OCI-LY3 (cell line): ENCODE measurements at regions not wholly inside any gene's neighbourhood (a gene's known extent, or its start where the extent isn't known, plus 50 kb on each side); places are given as distances from the start of the nearest gene placed in this dataset.
"Not testable (repeated sequence)": the region's sequence is repeated elsewhere in the genome, so short reads cannot be mapped to it uniquely, and the experiment has no call there.

Experiments used
- H2AFZ ChIP-seq: fragments of 200-600, 300-600 bp; shearing (Covaris generic); 2 replicates; pipeline ENCODE4 v1.6.0; 2014; ENCODE audit warnings: antibody characterized with exemption, low read depth, low read length
- H3K27ac ChIP-seq: fragments of 200-600, 300-600 bp; sonication (generic); 2 replicates; pipeline ENCODE4 v1.5.1; 2014; ENCODE audit warnings: mild to moderate bottlenecking, low read length, moderate library complexity, mixed read lengths
- H3K27me3 ChIP-seq: fragments of 200-600, 300-600 bp; sonication (generic); 2 replicates; pipeline ENCODE4 v1.6.1; 2014; ENCODE audit warnings: low read depth, low read length, mixed read lengths
- H3K36me3 ChIP-seq: fragments of 200-600, 300-600 bp; sonication (generic); replicated peaks from 2 replicates; pipeline ENCODE3; 2014; ENCODE audit warnings: low read depth, low read length, mixed read lengths
- H3K4me1 ChIP-seq: fragments of 300-600, 200-600 bp; sonication (generic); 2 replicates; pipeline ENCODE4 v1.6.1; 2014; ENCODE audit warnings: low read length, mixed read lengths
- H3K4me2 ChIP-seq: fragments of 200-600, 300-600 bp; sonication (generic); 2 replicates; pipeline ENCODE4 v1.6.1; 2014; ENCODE audit warnings: low read length, mixed read lengths
- H3K4me3 ChIP-seq: fragments of 300-600, 200-600 bp; sonication (generic); 2 replicates; pipeline ENCODE4 v1.5.1; 2014; ENCODE audit warnings: antibody characterized with exemption, mild to moderate bottlenecking, low read length, moderate library complexity
- H3K79me2 ChIP-seq: fragments of 300-600, 200-600 bp; shearing (Covaris generic); 2 replicates; pipeline ENCODE4 v1.6.1; 2014; ENCODE audit warnings: mild to moderate bottlenecking, low read length, mixed read lengths
- H3K9ac ChIP-seq: fragments of 300-600, 200-600 bp; shearing (Covaris generic); 2 replicates; pipeline ENCODE4 v1.6.0; 2014; ENCODE audit warnings: mild to moderate bottlenecking, low read length, moderate library complexity
- H3K9me3 ChIP-seq: fragments of 200-600, 300-600 bp; shearing (Covaris generic); 2 replicates; pipeline ENCODE4 v1.6.1; 2014; ENCODE audit warnings: low read length, mixed read lengths; ENCODE audit not compliant: insufficient read depth
- H4K20me1 ChIP-seq: fragments of 200-600, 300-600 bp; sonication (generic); 2 replicates; pipeline ENCODE4 v1.6.1; 2016; ENCODE audit warnings: low read length, mixed read lengths; ENCODE audit not compliant: insufficient read depth
- CTCF ChIP-seq: fragments of 200-600, 300-600 bp; sonication (generic); IDR thresholded peaks from 2 replicates; pipeline ENCODE4 v1.5.1; 2014; ENCODE audit warnings: antibody characterized with exemption, low read length, low read depth
- EZH2phosphoT487 ChIP-seq: fragments of 200-600 bp; shearing (Covaris generic); IDR thresholded peaks from 2 replicates; pipeline ENCODE4 v1.6.1; 2018; ENCODE audit warnings: antibody characterized with exemption, mixed run types, low read depth

- peaks cover 35% of the 10 kb centered on the region for H3K4me1 ChIP-seq
- H3K36me3 ChIP-seq, result peaks cover 10% of the 10 kb centered on the region
- no peak overlapping the region for H3K9ac ChIP-seq
- H3K27ac ChIP-seq, result no peak overlapping the region
- no peak overlapping the region for H3K4me3 ChIP-seq
- H2AFZ ChIP-seq, result no peak overlapping the region
- no peak overlapping the region for H3K4me2 ChIP-seq
- no peaks in the 10 kb centered on the region for H3K79me2 ChIP-seq
- H4K20me1 ChIP-seq, result no peaks in the 10 kb centered on the region
- H3K27me3 ChIP-seq, result no peaks in the 10 kb centered on the region
- H3K9me3 ChIP-seq, result no peaks in the 10 kb centered on the region
- no peak for TF ChIP-seq EZH2phosphoT487
- no peak for TF ChIP-seq CTCF
Observed at GRCh38 chr9:22817181-22817580, 370.6 kb downstream of the DMRTA1 start.

- no peak overlapping the region for H3K9ac ChIP-seq
Observed at GRCh38 chr9:22829236-22829635, 382.6 kb downstream of the DMRTA1 start.

GRCh38 chr9:22838266-22838665, 391.6 kb downstream of the DMRTA1 start:
- no peak for TF ChIP-seq CTCF
- no peak for TF ChIP-seq EZH2phosphoT487
- Histone ChIP-seq H3K4me1 (no peaks in the 10 kb centered on the region), H3K9ac (no peak overlapping the region), H3K27ac (no peak overlapping the region), H3K27me3 (no peaks in the 10 kb centered on the region), H4K20me1 (no peaks in the 10 kb centered on the region), H3K36me3 (peaks cover 2% of the 10 kb centered on the region), H2AFZ (0 out of 2 replicates have a peak overlapping the region, but pooled peaks have one; percentile 55), H3K79me2 (no peaks in the 10 kb centered on the region), H3K9me3 (0 out of 2 replicates have a peak, but pooled peaks cover 2% of the 10 kb centered on the region), H3K4me3 (no peak overlapping the region), H3K4me2 (no peak overlapping the region)

More at GRCh38 chr9:22829236-22829635, 382.6 kb downstream of the DMRTA1 start:
- H3K4me3 ChIP-seq, result no peak overlapping the region
- H2AFZ ChIP-seq, result no peak overlapping the region
- no peaks in the 10 kb centered on the region for H3K79me2 ChIP-seq
- no peak overlapping the region for H3K27ac ChIP-seq
- TF ChIP-seq EZH2phosphoT487 (no peak), CTCF (no peak)
- H3K4me1 ChIP-seq, result no peaks in the 10 kb centered on the region
- H4K20me1 ChIP-seq, result no peaks in the 10 kb centered on the region
- no peaks in the 10 kb centered on the region for H3K9me3 ChIP-seq
- H3K36me3 ChIP-seq, result no peaks in the 10 kb centered on the region
- no peaks in the 10 kb centered on the region for H3K27me3 ChIP-seq
- H3K4me2 ChIP-seq, result no peak overlapping the region

GRCh38 chr9:22840641-22841040, 394.0 kb downstream of the DMRTA1 start:
- H3K27me3 ChIP-seq, result no peaks in the 10 kb centered on the region
- H3K9me3 ChIP-seq, result peaks cover 19% of the 10 kb centered on the region; the same call in 1 of the 2 replicates
- H3K9ac ChIP-seq, result no peak overlapping the region
- H3K36me3 ChIP-seq, result peaks cover 6% of the 10 kb centered on the region
- H3K79me2 ChIP-seq, result no peaks in the 10 kb centered on the region
- H3K4me3 ChIP-seq, result no peak overlapping the region
- H3K27ac ChIP-seq, result no peak overlapping the region
- H4K20me1 ChIP-seq, result no peaks in the 10 kb centered on the region
- H3K4me1 ChIP-seq, result no peaks in the 10 kb centered on the region
- TF ChIP-seq CTCF (no peak), EZH2phosphoT487 (no peak)
- no peak overlapping the region for H2AFZ ChIP-seq
- no peak overlapping the region for H3K4me2 ChIP-seq

- Histone ChIP-seq H3K9me3 (peaks cover 47% of the 10 kb centered on the region; the same call in 1 of the 2 replicates), H3K36me3 (peaks cover 13% of the 10 kb centered on the region)
- not testable (repeated sequence) for H3K27me3 ChIP-seq, H3K4me2 ChIP-seq, H3K79me2 ChIP-seq, H2AFZ ChIP-seq, H3K9ac ChIP-seq, H3K27ac ChIP-seq, H3K4me1 ChIP-seq, H4K20me1 ChIP-seq, H3K4me3 ChIP-seq
Observed at GRCh38 chr9:22845243-22845642, 398.6 kb downstream of the DMRTA1 start.
